ENCODE measurements at regions not wholly inside any gene's neighbourhood (a gene's known extent, or its start where the extent isn't known, plus 50 kb on each side); places are given as distances from the start of the nearest gene placed in this dataset.
"Not testable (repeated sequence)": the region's sequence is repeated elsewhere in the genome, so short reads cannot be mapped to it uniquely, and the experiment has no call there.

GRCh38 chr16:14384745-14385144 is 245.3 kb downstream of the PARN start:
- Histone ChIP-seq H3K4me3 (no peak overlapping the region), H3K27me3 (no peaks in the 10 kb centered on the region), H3K27ac (no peak overlapping the region), H3K4me1 (no peaks in the 10 kb centered on the region), H3K9me3 (no peaks in the 10 kb centered on the region), H3K36me3 (no peaks in the 10 kb centered on the region)
- intact Hi-C loops (cut with DNase I), result no loop called here
- TF ChIP-seq CTCF (IDR thresholded peaks at IDR 0.05), result no peak
- TF ChIP-seq POLR2A (IDR thresholded peaks at IDR 0.05), result no peak
- DNase-seq, result no peak
- 87 to 97% methylated on average over 6 of the region's 6 CpGs for WGBS, 2 donors

GRCh38 chr16:14383844-14384243 is 246.2 kb downstream of the PARN start:
- H3K4me1 ChIP-seq; intact Hi-C loops (cut with DNase I); H3K36me3 ChIP-seq; H3K27ac ChIP-seq; H3K9me3 ChIP-seq; H3K27me3 ChIP-seq; H3K4me3 ChIP-seq; DNase-seq: not testable (repeated sequence)
- 89 to 91% methylated on average over 6 of the region's 6 CpGs for WGBS, 2 donors

- WGBS, 2 donors, result 71 to 87% methylated on average over 10 to 14 of the region's 17 CpGs
- intact Hi-C loops (cut with DNase I), result no loop called here
- DNase-seq, result no peak
- TF ChIP-seq POLR2A (IDR thresholded peaks at IDR 0.05), result no peak
- no peak for TF ChIP-seq CTCF (IDR thresholded peaks at IDR 0.05)
- no peaks in the 10 kb centered on the region for H3K36me3 ChIP-seq
- H3K4me1 ChIP-seq, result peaks cover 0 to 11% (median 4%) of the 10 kb centered on the region in 3 donors
- H3K9me3 ChIP-seq, result no peaks in the 10 kb centered on the region
- no peaks in the 10 kb centered on the region for H3K27me3 ChIP-seq
- H3K4me3 ChIP-seq, result no peak overlapping the region
- no peak overlapping the region for H3K27ac ChIP-seq
These were observed 251.2 kb downstream of the PARN start for GRCh38 chr16:14378689-14379467.

- no peak for TF ChIP-seq POLR2A (IDR thresholded peaks at IDR 0.05)
- TF ChIP-seq CTCF (IDR thresholded peaks at IDR 0.05), result no peak
- intact Hi-C loops (cut with DNase I), result no loop called here
- no peak for DNase-seq
- Histone ChIP-seq H3K4me1 (peaks cover 0 to 11% (median 4%) of the 10 kb centered on the region in 3 donors), H3K27me3 (no peaks in the 10 kb centered on the region), H3K27ac (no peak overlapping the region), H3K4me3 (no peak overlapping the region), H3K36me3 (no peaks in the 10 kb centered on the region), H3K9me3 (no peaks in the 10 kb centered on the region)
- WGBS, 2 donors, result 17 to 26% methylated on average over 4 of the region's 4 CpGs
These were observed 251.9 kb downstream of the PARN start for GRCh38 chr16:14378131-14378551.

- intact Hi-C loops (cut with DNase I), result no loop called here
- H3K9me3 ChIP-seq, result no peaks in the 10 kb centered on the region
- TF ChIP-seq CTCF (IDR thresholded peaks at IDR 0.05) (no peak), POLR2A (IDR thresholded peaks at IDR 0.05) (no peak)
These were observed 252.7 kb downstream of the PARN start for GRCh38 chr16:14377326-14377725.

More at GRCh38 chr16:14377326-14377725, 252.7 kb downstream of the PARN start:
- Histone ChIP-seq H3K27me3 (no peaks in the 10 kb centered on the region), H3K27ac (no peak overlapping the region), H3K4me1 (peaks cover 0 to 11% (median 4%) of the 10 kb centered on the region in 3 donors), H3K36me3 (no peaks in the 10 kb centered on the region), H3K4me3 (no peak overlapping the region)
- WGBS, 2 donors, result 80 to 82% methylated on average over 1 of the region's 1 CpG
- DNase-seq, result no peak
